HEK293T (cell line): ENCODE measurements at regions not wholly inside any gene's neighbourhood (a gene's known extent, or its start where the extent isn't known, plus 50 kb on each side); places are given as distances from the start of the nearest gene placed in this dataset.

ENCODE experiments used
- CTCF ChIA-PET: fragments of 350-600 bp; formaldehyde crosslinking; extraction: SDS; loops from one replicate; lab custom pipeline; 2021; ENCODE audit warnings: antibody characterized with exemption, inconsistent platforms; lab: Yijun Ruan, JAX
- POLR2A ChIA-PET: fragments of 350-600 bp; formaldehyde crosslinking; extraction: SDS; loops from one replicate; lab custom pipeline; 2020; ENCODE audit warnings: antibody characterized with exemption, inconsistent platforms; lab: Yijun Ruan, JAX
- DNase-seq: peaks from one replicate; pipeline ENCODE4 v3.0.0; 2012; ENCODE audit warnings: mixed read lengths; ENCODE audit errors: extremely low spot score
- ARNT ChIP-seq: fragments of 450-650 bp; IDR thresholded peaks from 2 replicates; pipeline ENCODE4 v1.6.1; 2017; ENCODE audit warnings: mild to moderate bottlenecking
- BHLHE40 ChIP-seq: fragments of 450-650 bp; IDR thresholded peaks from 2 replicates; pipeline ENCODE4 v1.6.1; 2016; ENCODE audit warnings: mild to moderate bottlenecking, moderate library complexity, borderline replicate concordance
- CTBP1 ChIP-seq: fragments of 450-650 bp; IDR thresholded peaks from 2 replicates; pipeline ENCODE4 v1.6.1; 2016; ENCODE audit warnings: borderline replicate concordance
- ELF4 ChIP-seq: fragments of 450-650 bp; IDR thresholded peaks from 2 replicates; pipeline ENCODE4 v1.6.1; 2017; ENCODE audit warnings: antibody characterized with exemption
- FOXA1 ChIP-seq: fragments of 450-650 bp; IDR thresholded peaks from 2 replicates; pipeline ENCODE4 v1.6.1; 2016; ENCODE audit warnings: mild to moderate bottlenecking
- FOXK2 ChIP-seq: fragments of 450-650 bp; IDR thresholded peaks from 2 replicates; pipeline ENCODE4 v1.6.1; 2016; ENCODE audit warnings: mild to moderate bottlenecking
- FOXM1 ChIP-seq: fragments of 450-650 bp; IDR thresholded peaks from 2 replicates; pipeline ENCODE4 v1.6.1; 2017; ENCODE audit warnings: mild to moderate bottlenecking, borderline replicate concordance
- HDGF ChIP-seq: fragments of 450-650 bp; IDR thresholded peaks from 2 replicates; pipeline ENCODE4 v1.6.1; 2017; ENCODE audit warnings: antibody characterized with exemption, borderline replicate concordance
- L3MBTL2 ChIP-seq: fragments of 450-650 bp; conservative IDR thresholded peaks from 2 replicates; pipeline ENCODE4 v1.6.1; 2016; ENCODE audit warnings: mild to moderate bottlenecking
- LEF1 ChIP-seq: fragments of 450-650 bp; IDR thresholded peaks from 2 replicates; pipeline ENCODE4 v1.6.1; 2017; ENCODE audit warnings: mild to moderate bottlenecking, borderline replicate concordance
- NFRKB ChIP-seq: fragments of 450-650 bp; IDR thresholded peaks from 2 replicates; pipeline ENCODE4 v1.6.1; 2016; ENCODE audit warnings: mild to moderate bottlenecking, moderate library complexity
- PKNOX1 ChIP-seq: fragments of 450-650 bp; IDR thresholded peaks from 2 replicates; pipeline ENCODE4 v1.6.1; 2016
- SP1 ChIP-seq: fragments of 450-650 bp; IDR thresholded peaks from 2 replicates; pipeline ENCODE4 v1.6.1; 2017
- SUZ12 ChIP-seq: fragments of 450-650 bp; IDR thresholded peaks from 2 replicates; pipeline ENCODE4 v1.6.1; 2016; ENCODE audit warnings: mild to moderate bottlenecking
- TARDBP ChIP-seq: fragments of 450-650 bp; IDR thresholded peaks from 2 replicates; pipeline ENCODE4 v1.6.1; 2016
- ZNF384 ChIP-seq: fragments of 450-650 bp; IDR thresholded peaks from 2 replicates; pipeline ENCODE4 v1.6.1; 2016

- no peak for DNase-seq
- TF ChIP-seq FOXM1, result no peak
- no peak for TF ChIP-seq TARDBP
- no peak for TF ChIP-seq ZNF384
- no peak for TF ChIP-seq SP1
- TF ChIP-seq NFRKB, result no peak
- TF ChIP-seq LEF1, result no peak
- no peak for TF ChIP-seq FOXK2
- ChIA-PET CTCF (interaction anchor here (0.6 kb wide), 1 partner anchor 10 kb away, joined by 3 read pairs; no protein-coding TSS in a partner anchor), POLR2A (no interaction called here)
Observed at GRCh38 chr15:95018888-95019545, 787.7 kb downstream of the MCTP2 start.

DNA sequence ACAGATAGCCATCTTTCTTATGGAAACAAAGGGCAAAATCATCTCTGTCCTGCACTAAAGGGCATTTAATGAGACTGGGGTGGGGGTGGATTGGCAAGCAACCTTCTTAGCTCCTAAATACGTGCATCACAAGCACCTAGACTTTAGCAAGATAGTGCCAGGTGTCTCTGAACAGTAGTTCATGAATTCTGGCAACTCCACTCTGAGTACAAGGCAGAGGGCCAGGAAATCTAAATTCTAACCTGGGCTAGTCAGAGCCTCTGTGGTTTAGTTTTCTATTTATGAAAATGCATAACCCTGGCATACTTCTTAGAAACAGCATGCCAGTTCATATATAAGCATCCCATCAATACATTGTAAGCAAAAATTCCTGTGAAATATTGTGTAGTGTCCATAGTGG is 788.5 kb downstream of the MCTP2 start:
- CTCF ChIA-PET, result no interaction called here
- POLR2A ChIA-PET, result no interaction called here
- no peak for TF ChIP-seq ELF4
- DNase-seq, result no peak

DNA sequence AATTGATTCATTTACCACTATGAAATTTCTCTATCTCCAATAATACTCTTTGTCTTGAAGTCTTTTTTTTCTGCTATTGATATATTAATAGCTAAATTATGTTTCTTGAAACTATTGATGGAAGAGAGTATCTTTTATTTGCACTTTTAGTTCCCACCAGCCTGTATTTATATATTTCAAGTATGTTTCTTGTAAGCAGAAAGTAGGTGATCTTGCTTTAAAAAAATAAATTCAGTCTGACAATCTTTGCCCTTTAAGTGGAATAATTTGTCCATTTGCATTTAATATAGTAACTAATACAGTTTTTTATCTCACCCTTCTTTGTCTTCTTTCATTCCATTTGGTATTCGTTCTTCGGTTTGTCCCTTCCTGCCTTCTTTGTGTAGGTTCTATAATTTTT is 790.5 kb downstream of the MCTP2 start:
- TF ChIP-seq ELF4, result no peak
- TF ChIP-seq SUZ12, result no peak
- no peak for TF ChIP-seq PKNOX1
- TF ChIP-seq ARNT, result no peak
- TF ChIP-seq SP1, result no peak
- no peak for TF ChIP-seq FOXM1
- no peak for TF ChIP-seq ZNF384
- no peak for TF ChIP-seq BHLHE40
- TF ChIP-seq HDGF, result no peak
- no peak for TF ChIP-seq TARDBP
- no peak for TF ChIP-seq FOXK2
- TF ChIP-seq CTBP1, result no peak
- no peak for TF ChIP-seq LEF1
- TF ChIP-seq NFRKB, result no peak
- no peak for TF ChIP-seq L3MBTL2
- ChIA-PET POLR2A (no interaction called here), CTCF (no interaction called here)
- no peak for DNase-seq

GRCh38 chr15:95024351-95024750 is 793.0 kb downstream of the MCTP2 start:
- POLR2A ChIA-PET, result no interaction called here

GRCh38 chr15:95025924-95026728 is 794.8 kb downstream of the MCTP2 start:
- peak; percentile 45 for DNase-seq
- POLR2A ChIA-PET, result no interaction called here
- TF ChIP-seq FOXM1 (no peak), ELF4 (no peak), ARNT (no peak), LEF1 (no peak), TARDBP (no peak), FOXA1 (no peak), BHLHE40 (no peak), L3MBTL2 (no peak), SUZ12 (no peak), ZNF384 (no peak), SP1 (no peak), FOXK2 (no peak), PKNOX1 (no peak), NFRKB (no peak), HDGF (no peak)
- CTCF ChIA-PET, result interaction anchor here (0.9 kb wide), 1 partner anchor 61 kb away, joined by 3 read pairs; no protein-coding TSS in a partner anchor

More at GRCh38 chr15:95024351-95024750, 793.0 kb downstream of the MCTP2 start:
- TF ChIP-seq PKNOX1 (no peak), ELF4 (no peak), HDGF (no peak), NFRKB (no peak)
- CTCF ChIA-PET, result interaction anchor here (0.6 to 1.5 kb wide), 6 partner anchors 223 to 531 kb away, joined by 3 to 6 read pairs (median 4); no protein-coding TSS in a partner anchor
- peak; percentile 20 for DNase-seq

GRCh38 chr15:95027981-95028380 is 796.6 kb downstream of the MCTP2 start:
- ChIA-PET CTCF (interaction anchor here (0.7 to 0.8 kb wide), 3 partner anchors 160 to 1796 kb away, joined by 3 to 4 read pairs (median 3); no protein-coding TSS in a partner anchor), POLR2A (interaction anchor here (0.8 kb wide), 1 partner anchor 226 kb away, joined by 4 read pairs; no protein-coding TSS in a partner anchor)
- TF ChIP-seq ZNF384 (no peak), SUZ12 (no peak), ELF4 (no peak), ARNT (no peak), BHLHE40 (no peak), L3MBTL2 (no peak), FOXA1 (no peak)
- no peak for DNase-seq
